Activated CD4-positive, alpha-beta T cell treated with anti-CD3 and anti-CD28 coated beads, Interleukin-10, Interleukin-2, amounts not matched to agents 100 ng/mL and 50 ng/mL, durations not matched to agents 16 hours and 8 hours (primary cell): ENCODE measurements at regions not wholly inside any gene's neighbourhood (a gene's known extent, or its start where the extent isn't known, plus 50 kb on each side); places are given as distances from the start of the nearest gene placed in this dataset.
A peak's percentile ranks its signal among the peaks of the same experiment; 100 is the strongest.
"Not testable (repeated sequence)": the region's sequence is repeated elsewhere in the genome, so short reads cannot be mapped to it uniquely, and the experiment has no call there.

ENCODE experiments used
- DNase-seq: peaks from one replicate; pipeline ENCODE4 v3.0.0-alpha.2; 2020

- DNase-seq = no peak
Observed at GRCh38 chrX:940691-941090, 271.8 kb downstream of the CRLF2 start.

GRCh38 chrX:936979-937769 lies 275.3 kb downstream of the CRLF2 start:
- no peak for DNase-seq

DNA sequence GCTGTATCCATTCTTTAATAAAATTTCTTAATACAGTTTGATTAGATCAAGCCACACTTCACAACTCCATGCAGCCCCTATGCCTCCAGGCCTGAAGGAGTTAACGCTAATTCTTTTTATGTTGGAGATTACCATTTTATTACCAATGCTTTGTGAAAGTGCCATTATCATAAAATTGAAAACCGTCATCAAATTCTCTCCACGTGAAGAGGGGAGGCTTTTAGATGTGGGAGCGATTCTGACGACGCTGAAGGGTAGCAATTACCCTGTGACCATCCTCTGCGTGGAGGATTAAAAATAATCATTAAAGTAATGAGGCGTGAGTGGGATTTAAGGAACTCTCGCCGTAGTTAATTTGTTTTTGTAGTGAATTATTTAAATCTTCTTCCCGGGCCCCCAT lies 278.8 kb downstream of the CRLF2 start:
- no peak for DNase-seq

DNA sequence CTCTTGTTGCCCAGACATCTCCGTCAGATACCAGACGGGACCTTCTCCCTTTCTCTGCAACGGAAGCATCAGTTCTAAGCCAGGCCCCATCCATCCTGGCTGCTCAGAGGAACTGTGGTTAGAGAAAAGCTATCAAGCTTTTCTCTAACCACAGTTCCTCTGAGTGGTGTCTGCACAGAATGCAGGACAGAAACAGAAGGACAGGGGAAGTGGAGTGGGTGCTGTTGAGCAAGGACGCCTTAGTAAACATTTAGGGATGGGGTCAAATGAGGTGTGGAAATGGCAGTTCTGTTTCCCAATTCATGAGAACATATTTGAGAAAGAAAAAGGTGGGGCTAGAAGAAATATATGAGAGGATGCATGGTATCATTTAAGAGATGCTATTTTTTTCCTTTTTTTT lies 283.8 kb downstream of the CRLF2 start:
- DNase-seq = no peak

DNA sequence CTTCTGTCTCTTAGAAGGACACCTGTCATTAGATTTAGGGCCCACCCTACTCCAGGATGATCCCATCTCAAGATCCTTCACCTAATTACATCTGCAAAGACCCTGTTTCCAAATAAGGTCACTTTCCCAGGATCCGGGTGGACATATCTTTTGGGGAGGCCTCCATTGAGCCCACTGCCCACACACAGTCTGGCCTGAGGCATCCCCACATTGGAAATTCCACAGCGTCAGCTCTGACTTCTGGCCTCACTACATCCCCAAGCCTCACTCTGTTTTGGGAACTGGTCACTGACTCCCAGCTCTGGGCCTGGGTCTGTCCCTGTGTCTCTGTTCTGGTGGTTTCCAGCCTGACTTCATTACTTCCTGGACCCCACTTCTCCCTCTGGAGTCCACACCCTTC lies 285.5 kb downstream of the CRLF2 start:
- no peak for DNase-seq

GRCh38 chrX:926070-926469 lies 286.4 kb downstream of the CRLF2 start:
- DNase-seq = no peak

DNA sequence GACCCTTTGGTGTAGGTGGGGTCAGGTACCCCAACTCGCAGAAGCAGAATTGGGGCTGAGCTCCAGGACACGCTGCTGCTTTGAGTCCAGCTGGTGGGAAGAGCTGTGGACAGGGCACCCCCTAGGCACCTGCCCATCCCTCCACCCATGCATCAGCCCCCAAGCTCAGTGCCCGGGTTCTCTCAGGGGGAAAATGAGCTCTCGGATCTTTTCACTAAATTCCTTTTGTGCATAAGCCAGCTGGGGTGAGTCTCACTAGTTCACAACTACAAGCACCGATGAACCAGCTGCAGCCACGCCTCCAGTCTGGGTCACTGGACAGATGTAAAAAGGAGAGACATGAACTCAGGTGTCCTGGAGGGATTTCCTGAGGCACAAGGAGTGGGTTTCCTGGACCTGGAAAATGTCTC lies 286.8 kb downstream of the CRLF2 start:
- DNase-seq = no peak

GRCh38 chrX:925094-925493 lies 287.4 kb downstream of the CRLF2 start:
- no peak for DNase-seq

- DNase-seq = no peak
Observed at GRCh38 chrX:924017-924416, 288.4 kb downstream of the CRLF2 start.

- no peak for DNase-seq
Observed at GRCh38 chrX:920234-920799, 289.7 kb downstream of the SHOX start.

DNA sequence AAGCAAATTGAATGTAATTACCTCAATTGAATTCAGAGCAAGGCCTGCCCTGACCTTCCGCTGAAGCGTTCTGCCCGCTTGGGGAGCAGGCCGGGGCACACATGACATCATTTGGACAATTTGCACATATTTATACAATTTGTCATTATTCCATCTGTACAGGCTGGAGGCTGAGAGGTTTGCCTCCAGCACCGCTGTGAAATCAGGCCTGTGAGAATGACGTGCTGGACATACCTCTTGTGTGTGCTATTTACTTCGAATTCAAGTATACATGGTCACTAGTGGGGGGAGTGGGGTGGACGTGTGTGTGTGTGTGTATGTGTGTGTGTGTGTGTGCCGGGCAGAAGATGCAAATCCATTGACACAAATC lies 285.6 kb downstream of the SHOX start:
- no peak for DNase-seq

DNA sequence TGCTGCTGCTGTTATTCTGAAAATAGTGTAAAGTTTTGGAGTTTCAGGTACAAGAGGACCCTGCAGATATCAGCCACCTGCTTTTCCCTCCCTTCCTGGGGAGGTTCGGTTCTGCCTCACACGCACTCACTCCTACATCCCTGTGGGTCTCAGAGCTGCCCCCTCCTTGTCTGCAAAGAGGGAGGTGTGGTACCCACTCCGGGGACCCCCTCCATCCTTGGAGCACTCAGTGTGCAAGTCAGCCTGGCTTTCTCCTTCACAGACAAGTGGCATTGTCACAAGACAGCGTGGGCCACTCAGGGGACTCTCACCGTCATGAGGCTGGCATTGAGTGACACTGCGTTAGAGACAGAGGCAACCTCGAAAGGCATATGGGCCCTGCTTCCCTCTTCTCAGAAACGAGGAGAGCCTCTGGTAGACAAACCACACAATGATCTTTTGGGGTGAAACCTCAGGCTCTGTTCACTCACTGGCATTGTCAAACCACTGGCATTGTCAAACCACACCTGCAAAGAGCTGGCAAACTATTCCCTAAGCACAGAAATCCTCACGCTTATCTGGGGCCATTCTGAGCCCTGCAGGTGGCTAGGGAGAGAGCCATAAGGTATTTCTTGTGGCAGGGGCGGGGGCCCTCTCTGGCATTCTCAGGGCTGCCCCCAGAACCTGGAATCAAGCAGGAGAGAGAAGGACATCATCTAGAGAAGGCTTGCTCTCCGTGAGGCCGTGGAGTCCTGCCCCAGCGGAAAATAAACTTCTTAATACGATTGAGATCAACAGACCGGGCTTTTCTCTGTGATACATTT lies 285.0 kb downstream of the SHOX start:
- peak; percentile 9 for DNase-seq

DNA sequence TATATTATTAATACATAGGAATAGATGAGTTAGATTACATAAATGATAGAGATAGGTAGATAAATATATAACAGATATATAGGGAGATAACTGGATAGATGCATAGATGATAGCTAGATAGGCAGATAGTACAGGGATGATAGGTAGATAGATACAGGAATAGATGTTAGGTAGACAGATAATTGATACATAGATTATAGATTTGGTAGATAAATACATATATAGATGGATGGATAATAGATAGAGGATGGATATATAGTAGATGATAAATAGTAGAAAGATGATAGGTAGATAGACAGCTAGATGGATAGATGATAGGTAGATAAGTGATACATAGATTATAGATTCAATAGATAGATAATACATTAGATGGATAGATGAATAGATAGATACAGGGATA lies 283.6 kb downstream of the SHOX start:
- no peak for DNase-seq

GRCh38 chrX:912677-913076 lies 282.1 kb downstream of the SHOX start:
- DNase-seq = no peak

DNA sequence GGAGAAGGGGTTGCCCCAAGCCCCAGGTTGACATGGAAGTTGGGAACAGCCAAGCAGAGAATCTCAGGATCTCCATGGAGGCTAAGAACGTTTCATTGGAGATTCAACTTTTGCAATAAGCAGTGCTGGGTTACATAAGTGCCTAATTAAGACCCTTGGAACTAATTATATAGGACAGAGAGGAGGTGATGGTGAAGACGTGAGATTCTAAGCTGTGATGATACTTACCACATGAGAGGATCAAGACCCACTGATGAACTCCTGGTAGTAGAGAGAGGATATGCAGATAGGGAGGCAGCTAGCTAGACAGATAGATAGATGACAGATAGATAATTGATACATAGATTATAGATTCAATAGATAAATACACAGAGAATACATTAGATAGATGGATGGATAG lies 278.5 kb downstream of the SHOX start:
- not testable (repeated sequence) for DNase-seq

- no peak for DNase-seq
Observed at GRCh38 chrX:906586-906985, 276.0 kb downstream of the SHOX start.

GRCh38 chrX:905848-906566 lies 275.4 kb downstream of the SHOX start:
- DNase-seq = no peak

GRCh38 chrX:903116-903515 lies 272.5 kb downstream of the SHOX start:
- no peak for DNase-seq

GRCh38 chrX:896256-896655 lies 265.7 kb downstream of the SHOX start:
- no peak for DNase-seq

- DNase-seq = no peak
Observed at GRCh38 chrX:889966-890651, 259.5 kb downstream of the SHOX start.

GRCh38 chrX:887724-888123 lies 257.1 kb downstream of the SHOX start:
- DNase-seq = not testable (repeated sequence)

GRCh38 chrX:883588-883987 lies 253.0 kb downstream of the SHOX start:
- DNase-seq = no peak
